HepG2 (cell line): ENCODE measurements at regions not wholly inside any gene's neighbourhood (a gene's known extent, or its start where the extent isn't known, plus 50 kb on each side); places are given as distances from the start of the nearest gene placed in this dataset.
"Not testable (repeated sequence)": the region's sequence is repeated elsewhere in the genome, so short reads cannot be mapped to it uniquely, and the experiment has no call there.

Experiments used
- ATAC-seq: fragments of 200-7000 bp; cut with Tn5 transposase; 3 replicates; pipeline ENCODE4 v1.9.1; 2020; ENCODE audit warnings: mild to moderate bottlenecking, moderate library complexity
- BruUV-seq: library from RNA; stranded (reverse); fragments of 400-500 nt; replicated peaks from 2 replicates; lab custom pipeline; 2021; lab: Mats Ljungman, UMichigan
- CTCF ChIA-PET: fragments of 300-600 bp; formaldehyde crosslinking; extraction: SDS; loops from one replicate; lab custom pipeline; 2021; ENCODE audit warnings: low total read pairs, inconsistent platforms, low intra/inter-chr PET ratio; lab: Yijun Ruan, JAX
- POLR2A ChIA-PET: fragments of 350-600 bp; sonication (Branson Sonifier 250); formaldehyde crosslinking; loops from one replicate; lab custom pipeline; 2020; ENCODE audit warnings: antibody characterized with exemption, inconsistent platforms; lab: Yijun Ruan, JAX
- DNase-seq: peaks from one replicate; pipeline ENCODE4 v3.0.0-alpha.2; 2015; ENCODE audit warnings: low spot score
- FAIRE-seq: peaks from 3 replicates; lab custom pipeline; 2011; peaks lifted over from hg19 to GRCh38; lab: Jason Lieb, UNC
- H2AFZ ChIP-seq: one replicate; pipeline ENCODE4 v1.6.1; 2011; ENCODE audit warnings: low read length, inconsistent platforms
- H3K27ac ChIP-seq: fragments of 300-600 bp; 3 replicates; pipeline ENCODE4 v1.8.0; 2011; ENCODE audit warnings: mixed run types, mild to moderate bottlenecking, mixed read lengths, low read length, inconsistent platforms; ENCODE audit not compliant: insufficient read depth; ENCODE audit errors: extremely low read length
- H3K27me3 ChIP-seq, 2 experiments: fragments of 200-600 bp in 1 of 2; 2 replicates in 1 of 2; 3 replicates in 1 of 2; pipeline versions ENCODE4 v1.6.0 to v1.8.0; 2011; ENCODE audit warnings: low read length in 2 of 2, mild to moderate bottlenecking in 2 of 2, moderate library complexity in 2 of 2, inconsistent platforms in 1 of 2; ENCODE audit not compliant: insufficient read depth in 2 of 2, control insufficient read depth in 1 of 2
- H3K36me3 ChIP-seq, 2 experiments: fragments of 200-600 bp in 1 of 2; replicated peaks in 1 of 2; 2 replicates in 1 of 2; 3 replicates in 1 of 2; pipeline versions ENCODE4 v1.5.1 to v1.8.0; 2011; ENCODE audit warnings: low read length in 2 of 2, inconsistent platforms in 1 of 2; ENCODE audit not compliant: insufficient read depth in 2 of 2, control insufficient read depth in 1 of 2
- H3K4me1 ChIP-seq: 2 replicates; pipeline ENCODE4 v1.5.1; 2012; ENCODE audit warnings: low read length, inconsistent platforms; ENCODE audit not compliant: insufficient read depth
- H3K4me2 ChIP-seq: 2 replicates; pipeline ENCODE4 v1.6.0; 2011; ENCODE audit warnings: low read depth, low read length, inconsistent platforms
- H3K4me3 ChIP-seq, 3 experiments: fragments of 200-600 bp in 1 of 3; sonication (generic), shearing (Covaris generic) in 1 of 3; replicated peaks in 1 of 3; 2 replicates each; pipeline ENCODE4 v1.5.1; 2011 to 2016; ENCODE audit warnings: low read length in 3 of 3, inconsistent platforms in 2 of 3, low read depth in 2 of 3, mild to moderate bottlenecking in 2 of 3, control low read depth in 1 of 3, mixed read lengths in 1 of 3; ENCODE audit not compliant: insufficient read depth in 1 of 3
- H3K79me2 ChIP-seq: one replicate; pipeline ENCODE4 v1.6.1; 2011; ENCODE audit warnings: low read length, inconsistent platforms; ENCODE audit not compliant: insufficient read depth
- H3K9ac ChIP-seq: 2 replicates; pipeline ENCODE4 v1.6.0; 2011; ENCODE audit warnings: mild to moderate bottlenecking, low read depth, low read length, inconsistent platforms; ENCODE audit not compliant: insufficient read depth
- H3K9me3 ChIP-seq: 2 replicates; pipeline ENCODE4 v1.5.1; 2012; ENCODE audit warnings: mild to moderate bottlenecking, low read length
- H4K20me1 ChIP-seq: 2 replicates; pipeline ENCODE4 v1.6.0; 2011; ENCODE audit warnings: inconsistent platforms, mild to moderate bottlenecking, low read length, moderate library complexity; ENCODE audit not compliant: insufficient read depth
- GATA4 ChIP-seq: sonication (generic); IDR thresholded peaks from 2 replicates; pipeline ENCODE4 v1.6.1; 2016; ENCODE audit warnings: antibody characterized with exemption, low read depth, borderline replicate concordance
- NFYB ChIP-seq: sonication (generic); formaldehyde crosslinking; IDR thresholded peaks from 2 replicates; pipeline ENCODE4 v1.4.0; 2020; ENCODE audit warnings: missing genetic modification reagents
- POLR2AphosphoS5 ChIP-seq: IDR thresholded peaks from 2 replicates; pipeline ENCODE4 v1.6.1; 2012; ENCODE audit warnings: low read depth, low read length
- RFX1 ChIP-seq: fragments of 450-650 bp; IDR thresholded peaks from 2 replicates; pipeline ENCODE4 v1.6.1; 2017
- ZBED4 ChIP-seq: sonication (generic); formaldehyde crosslinking; IDR thresholded peaks from 2 replicates; pipeline ENCODE4 v1.4.0; 2020; ENCODE audit warnings: missing genetic modification reagents, borderline replicate concordance
- ZBTB25 ChIP-seq: IDR thresholded peaks from 2 replicates; pipeline ENCODE4 v1.6.1; 2018; ENCODE audit warnings: missing genetic modification reagents
- ZBTB38 ChIP-seq: sonication (generic); formaldehyde crosslinking; IDR thresholded peaks from 2 replicates; pipeline ENCODE4 v1.5.1; 2020; ENCODE audit warnings: mild to moderate bottlenecking, missing genetic modification reagents
- ZKSCAN5 ChIP-seq: sonication (generic); formaldehyde crosslinking; IDR thresholded peaks from 2 replicates; pipeline ENCODE4 v1.5.1; 2020; ENCODE audit warnings: mild to moderate bottlenecking, missing genetic modification reagents
- ZNF251 ChIP-seq: sonication (generic); formaldehyde crosslinking; IDR thresholded peaks from 2 replicates; pipeline ENCODE4 v1.9.0; 2021; ENCODE audit warnings: mild to moderate bottlenecking, missing genetic modification reagents
- ZNF331 ChIP-seq: sonication (generic); formaldehyde crosslinking; IDR thresholded peaks from 2 replicates; pipeline ENCODE4 v1.4.0; 2020; ENCODE audit warnings: missing genetic modification reagents
- ZNF33B ChIP-seq: sonication (generic); formaldehyde crosslinking; IDR thresholded peaks from 2 replicates; pipeline ENCODE4 v1.5.1; 2020; ENCODE audit warnings: mild to moderate bottlenecking, missing genetic modification reagents
- ZNF598 ChIP-seq: sonication (generic); formaldehyde crosslinking; IDR thresholded peaks from 2 replicates; pipeline ENCODE4 v1.5.1; 2020; ENCODE audit warnings: mild to moderate bottlenecking, missing genetic modification reagents, borderline replicate concordance
- WGBS: methylation state at CpG from one replicate; pipeline ENCODE4 v1.1.6; 2017; ENCODE audit warnings: low lambda C conversion rate; 5-methylcytosine and 5-hydroxymethylcytosine counted together
- in situ Hi-C: cut with HindIII; loops from 2 replicates; pipeline ENCODE4 v1.10.0; 2017; ENCODE audit warnings: low pct_unique_long_range_greater_than_20kb; ENCODE audit not compliant: extremely low pct_ligation_motif_present
- intact Hi-C: fragments of 100-400 bp; cut with micrococcal nuclease; formaldehyde crosslinking; loops from one replicate; pipeline ENCODE4 v1.10.0; 2022; ENCODE audit not compliant: unreplicated experiment

GRCh38 chr18:1849386-1849785 is 721.9 kb downstream of the METTL4 start:
- Histone ChIP-seq H3K4me2 (no peak overlapping the region), H4K20me1 (no peaks in the 10 kb centered on the region), H3K79me2 (no peaks in the 10 kb centered on the region), H3K9me3 (no peaks in the 10 kb centered on the region), H3K9ac (no peak overlapping the region), H3K36me3 (no peaks in the 10 kb centered on the region), H3K4me1 (no peaks in the 10 kb centered on the region), H3K4me3 (no peak overlapping the region), H3K27me3 (no peaks in the 10 kb centered on the region), H3K27ac (no peak overlapping the region), H2AFZ (no peak overlapping the region)
- BruUV-seq, result no TSS peak
- 10% methylated on average over 6 of the region's 6 CpGs for WGBS
- CTCF ChIA-PET, result no interaction called here
- ATAC-seq (no peak), DNase-seq (no peak), FAIRE-seq (no peak)
- intact Hi-C loops, result no loop called here
- POLR2A ChIA-PET, result no interaction called here
- in situ Hi-C loops, result no loop called here
- TF ChIP-seq ZKSCAN5 (CRISPR knock-in tag) (no peak), ZBTB25 (no peak), RFX1 (no peak), POLR2AphosphoS5 (no peak), ZNF251 (CRISPR knock-in tag) (no peak), ZNF33B (CRISPR knock-in tag) (no peak), ZNF598 (no peak), ZBTB38 (CRISPR knock-in tag) (no peak), ZBED4 (CRISPR knock-in tag) (no peak), GATA4 (no peak), ZNF331 (CRISPR knock-in tag) (no peak), NFYB (CRISPR knock-in tag) (no peak)

GRCh38 chr18:1857281-1857680 is 714.0 kb downstream of the METTL4 start:
- intact Hi-C loops, H3K4me2 ChIP-seq, H3K4me1 ChIP-seq, H4K20me1 ChIP-seq, CTCF ChIA-PET, H3K27ac ChIP-seq, DNase-seq, H3K4me3 ChIP-seq, H3K79me2 ChIP-seq, POLR2A ChIA-PET, FAIRE-seq, BruUV-seq, H2AFZ ChIP-seq, H3K36me3 ChIP-seq, H3K9ac ChIP-seq, in situ Hi-C loops, ATAC-seq, H3K27me3 ChIP-seq: not testable (repeated sequence)
- WGBS, result 0% methylated on average over 1 of the region's 2 CpGs
- H3K9me3 ChIP-seq, result peaks cover 16% of the 10 kb centered on the region
